SK-N-SH (cell line): ENCODE measurements at regions not wholly inside any gene's neighbourhood (a gene's known extent, or its start where the extent isn't known, plus 50 kb on each side); places are given as distances from the start of the nearest gene placed in this dataset.

Experiments used
- CTCF ChIA-PET: fragments of 300-600, 350-600 bp; formaldehyde crosslinking; extraction: SDS; loops from one replicate; lab custom pipeline; 2021; lab: Yijun Ruan, JAX
- POLR2A ChIA-PET: fragments of 350-600 bp; sonication (Branson Sonifier 250); formaldehyde crosslinking; extraction: SDS; loops from one replicate; lab custom pipeline; 2020; ENCODE audit warnings: antibody characterized with exemption, inconsistent platforms; lab: Yijun Ruan, JAX
- DNase-seq: peaks from one replicate; pipeline ENCODE4 v3.0.0; 2012
- H2AFZ ChIP-seq: fragments of 200-600 bp; sonication (generic); 2 replicates; pipeline ENCODE4 v1.8.1; 2016; ENCODE audit warnings: antibody characterized with exemption, mild to moderate bottlenecking, low read depth
- H3F3A ChIP-seq: fragments of 200-600 bp; sonication (generic); replicated peaks from 2 replicates; pipeline ENCODE3; 2016; ENCODE audit warnings: antibody characterized with exemption, mild to moderate bottlenecking; ENCODE audit not compliant: insufficient read depth
- H3K27ac ChIP-seq, 2 experiments: fragments of 200-500 bp in 1 of 2; fragments of 200-600 bp in 1 of 2; sonication (Bioruptor generic) in 1 of 2; sonication (generic), shearing (Covaris generic) in 1 of 2; 2 replicates each; pipeline versions ENCODE4 v1.5.1 to v1.6.1; 2014 to 2016; ENCODE audit warnings: low read depth in 2 of 2, inconsistent platforms in 1 of 2, low read length in 1 of 2, mild to moderate bottlenecking in 1 of 2, mixed read lengths in 1 of 2
- H3K27me3 ChIP-seq: fragments of 200-600 bp; sonication (generic), shearing (Covaris generic); 2 replicates; pipeline ENCODE4 v1.6.1; 2016; ENCODE audit warnings: mixed run types; ENCODE audit not compliant: insufficient read depth
- H3K36me3 ChIP-seq, 2 experiments: fragments of 200-500 bp in 1 of 2; fragments of 200-600 bp in 1 of 2; sonication (Bioruptor generic) in 1 of 2; sonication (generic) in 1 of 2; replicated peaks in 1 of 2; 2 replicates each; pipeline versions ENCODE3 to v1.5.1; 2014 to 2016; ENCODE audit warnings: low read length in 1 of 2, mild to moderate bottlenecking in 1 of 2; ENCODE audit not compliant: insufficient read depth in 2 of 2, control insufficient read depth in 1 of 2
- H3K4me1 ChIP-seq, 2 experiments: fragments of 200-500 bp in 1 of 2; fragments of 200-600 bp in 1 of 2; sonication (Bioruptor generic) in 1 of 2; sonication (generic), shearing (Covaris generic) in 1 of 2; 2 replicates each; pipeline versions ENCODE4 v1.5.1 to v1.6.1; 2014 to 2016; ENCODE audit warnings: low read depth in 1 of 2, low read length in 1 of 2, mixed run types in 1 of 2; ENCODE audit not compliant: insufficient read depth in 2 of 2, control insufficient read depth in 1 of 2
- H3K4me2 ChIP-seq: fragments of 200-600 bp; sonication (generic), shearing (Covaris generic); 2 replicates; pipeline ENCODE4 v1.6.1; 2017; ENCODE audit warnings: mixed run types
- H3K4me3 ChIP-seq, 2 experiments: fragments of 200-500 bp in 1 of 2; fragments of 200-600 bp in 1 of 2; sonication (Bioruptor generic) in 1 of 2; sonication (generic), shearing (Covaris generic) in 1 of 2; 2 replicates each; pipeline versions ENCODE4 v1.5.1 to v1.8.1; 2014 to 2016; ENCODE audit warnings: low read depth in 2 of 2, inconsistent platforms in 1 of 2, low read length in 1 of 2, mild to moderate bottlenecking in 1 of 2, mixed read lengths in 1 of 2, moderate library complexity in 1 of 2
- H3K79me2 ChIP-seq: fragments of 200-600 bp; sonication (generic); 2 replicates; pipeline ENCODE4 v1.8.1; 2017; ENCODE audit warnings: mild to moderate bottlenecking; ENCODE audit not compliant: insufficient read depth
- H3K9ac ChIP-seq: fragments of 200-600 bp; sonication (generic); 2 replicates; pipeline ENCODE4 v1.6.1; 2017; ENCODE audit warnings: mixed run types
- H3K9me2 ChIP-seq: fragments of 200-600 bp; sonication (generic); 2 replicates; pipeline ENCODE4 v1.6.1; 2017; ENCODE audit warnings: mixed run types
- H3K9me3 ChIP-seq: fragments of 200-600 bp; sonication (generic); 2 replicates; pipeline ENCODE4 v1.6.1; 2017; ENCODE audit warnings: mixed run types, mild to moderate bottlenecking, moderate library complexity
- H4K20me1 ChIP-seq: fragments of 200-600 bp; sonication (generic); 2 replicates; pipeline ENCODE4 v1.6.1; 2017; ENCODE audit warnings: mild to moderate bottlenecking, mixed run types; ENCODE audit not compliant: insufficient read depth
- EP300 ChIP-seq, 2 experiments: IDR thresholded peaks; 2 replicates each; pipeline versions ENCODE4 v1.4.0 to v1.6.1; 2012; ENCODE audit warnings: borderline replicate concordance in 1 of 2, low read depth in 1 of 2, low read length in 1 of 2
- EZH2phosphoT487 ChIP-seq: fragments of 200-600 bp; sonication (generic); IDR thresholded peaks from 2 replicates; pipeline ENCODE4 v1.6.1; 2017; ENCODE audit warnings: low read depth, mixed run types, mild to moderate bottlenecking, antibody characterized with exemption, moderate library complexity, borderline replicate concordance
- FOXM1 ChIP-seq: IDR thresholded peaks from 2 replicates; pipeline ENCODE4 v1.4.0; 2012; ENCODE audit warnings: low read depth, mild to moderate bottlenecking
- GABPA ChIP-seq: IDR thresholded peaks from 2 replicates; pipeline ENCODE4 v1.4.0; 2012; ENCODE audit warnings: low read depth, mild to moderate bottlenecking
- GATA2 ChIP-seq: sonication (generic); formaldehyde crosslinking; IDR thresholded peaks from 2 replicates; pipeline ENCODE4 v1.5.0; 2020; ENCODE audit warnings: mild to moderate bottlenecking, missing genetic modification reagents
- MXI1 ChIP-seq: IDR thresholded peaks from 2 replicates; pipeline ENCODE4 v1.6.1; 2012; ENCODE audit warnings: mild to moderate bottlenecking, low read depth, low read length, improper control_type of control experiment
- NFIC ChIP-seq: IDR thresholded peaks from 2 replicates; pipeline ENCODE4 v1.4.0; 2012; ENCODE audit warnings: borderline replicate concordance
- NRF1 ChIP-seq: IDR thresholded peaks from 2 replicates; pipeline ENCODE4 v1.6.1; 2012; ENCODE audit warnings: low read depth, mild to moderate bottlenecking, low read length
- POLR2AphosphoS5 ChIP-seq: IDR thresholded peaks from 2 replicates; pipeline ENCODE4 v1.6.1; 2012; ENCODE audit warnings: low read depth, low read length
- RAD21 ChIP-seq: IDR thresholded peaks from 2 replicates; pipeline ENCODE4 v1.6.1; 2012; ENCODE audit warnings: mild to moderate bottlenecking, low read length
- RCOR1 ChIP-seq: fragments of 150-350 bp; IDR thresholded peaks from 2 replicates; pipeline ENCODE4 v1.6.1; 2017; ENCODE audit warnings: antibody characterized with exemption, low read length
- RXRA ChIP-seq: IDR thresholded peaks from 2 replicates; pipeline ENCODE4 v1.4.0; 2012; ENCODE audit warnings: low read depth, mild to moderate bottlenecking, borderline replicate concordance
- SMC3 ChIP-seq: IDR thresholded peaks from 2 replicates; pipeline ENCODE4 v1.6.1; 2012; ENCODE audit warnings: low read depth, low read length, improper control_type of control experiment
- WGBS: methylation state at CpG from one replicate; pipeline ENCODE4 v1.1.6; 2017; ENCODE audit warnings: low lambda C conversion rate; 5-methylcytosine and 5-hydroxymethylcytosine counted together
- TF ChIP-seq, protein P1 (sequence below): fragments of 200-600 bp; sonication (generic); IDR thresholded peaks from 2 replicates; pipeline ENCODE4 v1.6.1; 2017; ENCODE audit warnings: antibody characterized with exemption, mild to moderate bottlenecking, moderate library complexity
- TF ChIP-seq, protein P2 (sequence below): IDR thresholded peaks from 2 replicates; pipeline ENCODE4; 2012

DNA sequence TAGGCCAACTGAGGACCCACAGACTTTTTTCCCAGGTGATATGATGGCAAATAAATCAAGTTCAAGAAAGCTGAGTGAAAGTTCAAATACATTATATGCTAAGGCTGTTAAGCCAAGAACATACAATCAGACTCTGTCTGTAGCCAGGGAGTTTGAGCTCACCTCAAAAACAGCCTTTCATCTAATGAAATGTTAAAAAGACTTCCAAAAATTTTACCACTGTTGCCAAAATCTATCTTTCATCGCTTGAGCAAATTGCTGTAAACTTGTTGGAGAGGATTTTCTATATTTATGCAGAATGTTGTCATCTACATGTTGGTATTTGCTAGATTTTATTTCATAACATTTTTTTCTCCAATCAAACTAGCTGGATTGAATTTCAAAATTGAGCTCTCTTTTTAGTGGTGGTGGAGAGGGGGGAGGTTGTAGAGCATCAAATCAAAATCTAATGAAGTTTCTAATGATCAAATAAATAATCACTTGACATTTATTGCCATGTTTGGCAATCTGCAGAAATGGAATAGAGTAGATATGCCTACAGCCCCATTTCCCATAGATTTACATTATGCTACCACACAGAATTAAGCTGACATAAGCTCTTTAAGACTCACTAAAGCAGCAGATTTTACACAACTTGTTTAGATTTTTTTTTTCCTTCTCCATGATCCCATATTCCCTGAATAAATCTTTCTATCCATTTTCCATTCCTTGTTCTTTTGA, 828.9 kb upstream of the ZNF608 start:
- H3K9me2 ChIP-seq = no peaks in the 10 kb centered on the region
- DNase-seq = no peak
- peak overlapping the region in 1 of 2 experiments; percentile 90; a peak in 2 of 4 replicates for H3K27ac ChIP-seq
- H3K4me3 ChIP-seq = no peak overlapping the region
- no peaks in the 10 kb centered on the region for H3K36me3 ChIP-seq
- no peak overlapping the region for H2AFZ ChIP-seq
- H4K20me1 ChIP-seq = no peaks in the 10 kb centered on the region
- no peaks in the 10 kb centered on the region for H3K79me2 ChIP-seq
- ChIA-PET CTCF (interaction anchor here (0.5 to 2.3 kb wide), 10 partner anchors 8 to 260 kb away, joined by 3 to 7 read pairs (median 4); no protein-coding TSS in a partner anchor), POLR2A (interaction anchor here (0.8 to 2.9 kb wide), 4 partner anchors 23 to 161 kb away, joined by 3 to 15 read pairs (median 4); no protein-coding TSS in a partner anchor)
- WGBS = 88% methylated on average over 1 of the region's 1 CpG
- no peaks in the 10 kb centered on the region for H3K27me3 ChIP-seq
- H3F3A ChIP-seq = no peaks in the 10 kb centered on the region
- TF ChIP-seq GABPA = no peak
- no peak; the same call in 1 of the 2 replicates for TF ChIP-seq MXI1
- TF ChIP-seq RXRA = no peak
- no peak for TF ChIP-seq FOXM1
- no peak for TF ChIP-seq EZH2phosphoT487
- no peak for TF ChIP-seq NFIC
- TF ChIP-seq NRF1 = no peak
- TF ChIP-seq GATA2 (CRISPR knock-in tag) = no peak
- no peak for TF ChIP-seq SMC3
- TF ChIP-seq RCOR1 = no peak
- TF ChIP-seq POLR2AphosphoS5 = no peak
- TF ChIP-seq RAD21 = no peak
- TF ChIP-seq, all 33 proteins: peak for 0
- H3K9ac ChIP-seq = no peak overlapping the region
- H3K4me1 ChIP-seq = peaks cover 0 to 14% of the 10 kb centered on the region in 2 experiments; a peak in 2 of 4 replicates
- H3K4me2 ChIP-seq = no peak overlapping the region
- no peaks in the 10 kb centered on the region for H3K9me3 ChIP-seq

DNA sequence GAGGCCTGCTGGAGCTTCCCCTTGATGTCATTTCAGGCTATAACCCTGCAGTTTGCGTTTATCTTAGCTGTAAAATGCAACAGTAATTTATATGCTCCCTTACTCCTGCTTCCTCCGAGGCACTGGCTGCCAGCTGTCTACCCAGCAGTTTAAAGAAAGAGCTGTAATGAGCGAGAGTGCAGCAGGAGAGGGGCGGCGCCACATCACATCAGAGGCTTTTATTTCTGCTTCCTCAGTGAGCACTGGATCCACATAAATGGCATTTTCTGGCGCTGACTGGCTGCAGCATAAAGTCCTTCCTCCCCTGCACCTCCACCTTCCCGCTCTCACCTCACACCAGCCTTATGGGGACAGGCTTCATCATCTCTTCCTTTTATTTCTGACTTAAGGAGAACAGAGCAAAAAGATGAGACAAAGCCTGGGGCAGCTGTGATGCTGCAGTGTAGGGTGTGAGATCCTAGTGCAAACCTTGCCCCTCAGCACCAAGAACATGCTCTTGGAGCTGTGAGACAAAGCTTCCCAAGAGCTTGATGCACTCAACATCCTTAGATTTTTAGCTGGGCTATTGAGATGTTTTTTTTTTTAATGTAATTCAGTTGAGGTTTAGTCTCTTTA, 829.6 kb upstream of the ZNF608 start:
- H3K4me3 ChIP-seq = no peak overlapping the region
- no peak overlapping the region for H3K9ac ChIP-seq
- H3K79me2 ChIP-seq = no peaks in the 10 kb centered on the region
- H2AFZ ChIP-seq = no peak overlapping the region
- no peak overlapping the region for H3K4me2 ChIP-seq
- WGBS = 49% methylated on average over 7 of the region's 7 CpGs
- no peaks in the 10 kb centered on the region for H3K9me3 ChIP-seq
- H3F3A ChIP-seq = no peaks in the 10 kb centered on the region
- no peaks in the 10 kb centered on the region for H4K20me1 ChIP-seq
- CTCF ChIA-PET = interaction anchor here (0.8 to 2.3 kb wide), 8 partner anchors 9 to 1025 kb away, joined by 3 to 7 read pairs (median 4); partner anchors contain the start of gene PHAX
- peak overlapping the region in 1 of 2 experiments; percentile 90; a peak in 2 of 4 replicates for H3K27ac ChIP-seq
- peaks cover 0 to 14% of the 10 kb centered on the region in 2 experiments; a peak in 2 of 4 replicates for H3K4me1 ChIP-seq
- peak in 1 of 2 experiments; percentile 15; a peak in 1 of 4 replicates for TF ChIP-seq EP300 (IDR thresholded peaks at IDR 0.05; ENCODE audit: borderline replicate concordance in 1 of 2, low read depth in 1 of 2, low read length in 1 of 2)
- peak; percentile 41; the same call in 1 of the 2 replicates for TF ChIP-seq RCOR1
- TF ChIP-seq, protein P1, sequence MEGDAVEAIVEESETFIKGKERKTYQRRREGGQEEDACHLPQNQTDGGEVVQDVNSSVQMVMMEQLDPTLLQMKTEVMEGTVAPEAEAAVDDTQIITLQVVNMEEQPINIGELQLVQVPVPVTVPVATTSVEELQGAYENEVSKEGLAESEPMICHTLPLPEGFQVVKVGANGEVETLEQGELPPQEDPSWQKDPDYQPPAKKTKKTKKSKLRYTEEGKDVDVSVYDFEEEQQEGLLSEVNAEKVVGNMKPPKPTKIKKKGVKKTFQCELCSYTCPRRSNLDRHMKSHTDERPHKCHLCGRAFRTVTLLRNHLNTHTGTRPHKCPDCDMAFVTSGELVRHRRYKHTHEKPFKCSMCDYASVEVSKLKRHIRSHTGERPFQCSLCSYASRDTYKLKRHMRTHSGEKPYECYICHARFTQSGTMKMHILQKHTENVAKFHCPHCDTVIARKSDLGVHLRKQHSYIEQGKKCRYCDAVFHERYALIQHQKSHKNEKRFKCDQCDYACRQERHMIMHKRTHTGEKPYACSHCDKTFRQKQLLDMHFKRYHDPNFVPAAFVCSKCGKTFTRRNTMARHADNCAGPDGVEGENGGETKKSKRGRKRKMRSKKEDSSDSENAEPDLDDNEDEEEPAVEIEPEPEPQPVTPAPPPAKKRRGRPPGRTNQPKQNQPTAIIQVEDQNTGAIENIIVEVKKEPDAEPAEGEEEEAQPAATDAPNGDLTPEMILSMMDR = no peak
- peak; percentile 29; the same call in 1 of the 2 replicates for TF ChIP-seq RAD21
- TF ChIP-seq, protein P2, sequence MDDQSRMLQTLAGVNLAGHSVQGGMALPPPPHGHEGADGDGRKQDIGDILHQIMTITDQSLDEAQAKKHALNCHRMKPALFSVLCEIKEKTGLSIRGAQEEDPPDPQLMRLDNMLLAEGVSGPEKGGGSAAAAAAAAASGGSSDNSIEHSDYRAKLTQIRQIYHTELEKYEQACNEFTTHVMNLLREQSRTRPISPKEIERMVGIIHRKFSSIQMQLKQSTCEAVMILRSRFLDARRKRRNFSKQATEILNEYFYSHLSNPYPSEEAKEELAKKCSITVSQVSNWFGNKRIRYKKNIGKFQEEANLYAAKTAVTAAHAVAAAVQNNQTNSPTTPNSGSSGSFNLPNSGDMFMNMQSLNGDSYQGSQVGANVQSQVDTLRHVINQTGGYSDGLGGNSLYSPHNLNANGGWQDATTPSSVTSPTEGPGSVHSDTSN = no peak
- TF ChIP-seq SMC3 = peak; percentile 4; the same call in 1 of the 2 replicates
- no peaks in the 10 kb centered on the region for H3K27me3 ChIP-seq
- POLR2A ChIA-PET = interaction anchor here (0.8 to 2.9 kb wide), 4 partner anchors 91 to 163 kb away, joined by 3 to 15 read pairs (median 4); no protein-coding TSS in a partner anchor
- H3K9me2 ChIP-seq = no peaks in the 10 kb centered on the region
- peak; percentile 55 for DNase-seq
- no peaks in the 10 kb centered on the region for H3K36me3 ChIP-seq
